HG03442 (cell line): ENCODE measurements at regions not wholly inside any gene's neighbourhood (a gene's known extent, or its start where the extent isn't known, plus 50 kb on each side); places are given as distances from the start of the nearest gene placed in this dataset.
"Not testable (repeated sequence)": the region's sequence is repeated elsewhere in the genome, so short reads cannot be mapped to it uniquely, and the experiment has no call there.

Experiments
- ATAC-seq: cut with Tn5 transposase; IDR thresholded peaks from one replicate; pipeline ENCODE4 v1.9.1; 2021; ENCODE audit warnings: mild to moderate bottlenecking, moderate library complexity; ENCODE audit not compliant: unreplicated experiment

DNA sequence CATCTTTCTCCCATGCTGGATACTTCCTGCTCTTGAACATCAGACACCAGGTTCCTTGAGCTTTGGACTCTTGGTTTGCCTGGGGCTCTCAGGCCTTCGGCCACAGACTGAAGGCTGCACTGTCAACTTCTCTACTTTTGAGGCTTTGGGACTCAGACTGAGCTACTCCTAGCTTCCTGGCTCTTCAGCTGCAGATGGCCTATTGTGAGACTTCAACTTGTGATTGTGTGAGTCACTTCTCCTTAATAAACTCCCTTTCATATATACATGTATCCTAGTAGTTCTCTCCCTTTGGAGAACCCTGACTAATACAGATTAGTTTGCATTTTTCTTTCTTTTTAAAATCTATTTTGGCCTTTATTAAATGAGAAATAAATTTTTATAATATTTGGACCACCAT, 276.2 kb upstream of the SEMA3C start:
- no peak for ATAC-seq

DNA sequence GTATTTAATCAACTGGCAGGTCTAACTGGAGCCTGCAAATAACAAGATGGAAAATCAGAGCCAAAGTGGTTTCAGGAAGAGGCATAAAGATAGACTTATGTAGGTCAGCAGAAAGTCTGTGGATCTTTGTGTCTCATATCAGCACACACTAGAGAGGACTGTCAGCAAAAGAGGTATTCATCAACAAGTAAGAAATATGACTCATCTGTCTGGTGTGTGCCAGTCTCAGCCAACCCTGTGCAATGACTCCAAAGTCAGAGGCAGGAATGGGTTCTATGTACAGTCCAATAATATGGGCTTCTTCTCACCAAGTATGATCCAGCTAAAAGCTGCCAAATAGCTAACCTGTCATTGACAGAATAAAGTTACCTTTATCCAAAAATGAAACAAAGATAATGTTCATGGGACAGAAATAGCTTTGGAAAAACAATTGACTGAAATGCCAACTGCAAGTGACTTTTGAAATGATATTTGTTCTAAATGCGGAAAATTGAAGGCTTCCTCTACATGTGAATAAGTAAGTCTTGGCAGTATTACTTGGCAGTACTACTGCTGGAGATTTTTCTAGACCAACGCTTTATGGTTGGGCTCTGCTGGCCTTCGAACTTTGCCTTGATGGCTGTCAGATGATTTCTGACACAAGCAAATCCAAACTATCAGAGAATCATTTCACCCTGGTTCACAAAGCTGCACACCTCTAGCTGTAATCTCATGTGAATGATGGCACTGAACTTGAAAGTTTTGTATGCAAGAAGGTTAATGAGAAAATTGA, 272.3 kb upstream of the SEMA3C start:
- no peak for ATAC-seq

DNA sequence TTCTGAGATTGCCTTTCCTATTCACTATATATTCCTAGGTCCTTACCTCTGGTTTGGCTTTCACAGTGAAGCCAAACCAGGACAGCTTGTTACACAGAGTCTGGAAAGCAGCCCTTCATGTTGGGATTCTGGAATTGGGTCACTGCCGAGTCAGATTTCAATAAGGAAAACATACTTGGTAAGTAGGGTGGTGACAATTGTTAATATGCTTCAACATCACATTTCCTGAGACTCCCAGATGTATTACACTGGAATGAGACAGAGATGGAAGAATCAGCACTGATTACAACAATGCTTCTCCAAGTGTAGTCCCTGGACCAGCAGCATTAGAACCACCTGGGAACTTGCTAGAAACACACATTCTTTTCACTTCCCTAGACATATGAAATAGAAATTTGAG, 268.9 kb upstream of the SEMA3C start:
- ATAC-seq = no peak

DNA sequence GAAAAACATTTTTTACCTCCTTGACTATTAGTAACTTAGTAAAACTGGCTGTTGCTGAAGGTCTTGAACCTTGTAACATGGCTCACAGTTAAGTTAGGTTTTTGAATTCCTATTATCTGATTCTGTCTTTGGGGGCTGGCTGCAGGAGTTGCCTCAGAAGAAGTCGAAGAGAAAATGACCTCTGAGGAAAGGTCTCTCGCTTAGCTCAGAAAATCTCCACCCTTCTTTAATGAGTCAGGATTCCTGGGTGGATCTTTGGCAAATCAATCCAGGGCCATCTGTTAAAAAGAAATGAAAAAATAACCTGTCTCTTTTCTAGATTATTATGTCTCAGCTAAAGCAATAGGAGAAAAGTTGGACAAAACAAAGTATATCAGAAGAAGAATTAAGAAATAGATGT, 267.8 kb upstream of the SEMA3C start:
- no peak for ATAC-seq

DNA sequence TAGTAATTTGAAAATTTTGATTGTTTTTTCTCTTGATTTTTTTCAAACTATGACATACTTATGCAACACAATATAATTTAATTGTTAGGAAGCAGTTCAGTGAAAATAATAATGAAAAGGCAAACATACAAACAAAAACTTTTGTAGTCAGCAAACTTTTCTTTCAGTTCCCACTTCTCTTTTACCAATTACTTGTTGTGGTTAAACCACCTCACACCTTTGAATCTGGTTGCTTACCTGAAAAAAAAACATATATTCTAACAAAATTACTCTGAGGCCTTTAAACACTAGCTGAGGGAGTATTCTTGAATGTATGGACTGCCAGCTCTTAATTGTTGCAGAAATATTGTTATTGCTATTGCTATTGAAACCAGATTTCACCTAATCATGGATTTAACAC, 266.2 kb upstream of the SEMA3C start:
- no peak for ATAC-seq

DNA sequence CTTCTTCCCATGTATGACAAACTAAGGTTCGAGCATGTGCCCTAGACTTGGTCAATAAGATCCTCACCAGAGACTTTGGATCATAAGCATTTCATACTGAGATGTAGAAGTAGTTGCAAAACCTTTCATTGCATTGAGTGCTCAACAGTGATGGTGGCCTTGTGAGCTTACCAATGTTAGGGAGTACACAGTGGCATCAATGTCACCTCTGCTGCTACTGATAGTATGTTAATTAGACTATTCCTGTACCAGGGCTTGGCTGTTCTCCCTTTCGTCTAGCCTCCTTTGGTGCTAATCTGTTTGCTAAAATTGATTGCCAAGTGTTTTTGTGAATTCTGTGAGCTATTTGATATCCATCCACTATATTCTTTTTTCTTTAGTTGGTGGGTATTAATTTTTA, 264.5 kb upstream of the SEMA3C start:
- ATAC-seq = no peak

DNA sequence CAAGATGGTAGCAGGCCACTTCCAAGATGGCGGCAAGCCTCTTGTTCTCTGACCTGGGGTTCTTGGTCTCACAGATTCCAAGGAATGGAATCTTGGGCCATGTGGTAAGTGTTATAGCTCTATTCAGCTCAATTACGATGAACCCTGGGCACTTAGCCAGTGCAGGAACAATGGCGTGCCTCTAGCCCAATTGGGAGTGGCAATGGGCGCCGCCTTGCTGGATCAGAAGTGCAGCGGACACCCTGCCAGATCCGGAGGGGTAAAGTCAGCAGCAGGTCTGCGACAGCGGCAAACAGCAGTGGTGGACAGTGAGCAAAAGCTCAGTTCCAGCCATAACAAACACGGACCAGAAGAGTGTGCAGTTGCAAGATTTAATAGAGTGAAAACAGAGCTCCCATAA, 263.2 kb upstream of the SEMA3C start:
- ATAC-seq = not testable (repeated sequence)

DNA sequence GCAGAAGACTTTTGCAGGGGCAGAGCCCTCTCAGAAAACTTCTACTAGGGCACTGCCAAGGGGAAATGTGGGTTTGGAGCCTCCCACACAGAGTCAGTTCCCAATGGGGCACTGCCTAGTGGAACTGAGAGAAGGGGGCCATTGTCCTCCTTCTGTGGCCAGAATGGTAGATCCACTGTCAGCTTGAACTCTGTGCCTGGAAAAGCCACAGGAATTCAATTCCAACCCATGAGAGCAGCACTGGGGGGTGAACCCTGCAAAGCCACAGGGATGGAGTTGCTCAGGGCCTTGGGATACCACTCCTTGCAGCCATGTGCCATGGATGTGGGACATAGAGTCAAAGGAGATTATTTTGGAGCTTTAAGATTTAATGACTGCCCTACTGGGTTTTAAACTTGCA, 262.2 kb upstream of the SEMA3C start:
- ATAC-seq = no peak

DNA sequence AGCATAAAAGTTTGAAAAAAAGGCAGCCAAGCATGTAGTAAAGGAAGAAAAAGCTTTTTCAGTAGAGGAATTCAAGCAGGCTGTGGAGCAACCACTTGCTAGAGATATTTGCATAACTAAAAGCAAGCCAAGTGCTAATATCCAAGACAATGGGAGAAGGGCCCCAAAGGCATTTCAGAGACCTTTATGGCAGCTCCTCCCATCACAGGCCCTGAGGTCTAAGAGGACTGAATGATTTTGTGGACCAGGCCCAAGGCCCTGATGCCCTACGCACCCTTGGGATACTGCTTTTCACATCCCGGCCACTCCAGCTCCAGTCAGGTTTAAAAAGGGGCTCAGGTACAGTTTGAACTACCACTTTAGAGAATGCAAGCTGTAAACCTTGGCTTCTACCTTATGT, 261.7 kb upstream of the SEMA3C start:
- ATAC-seq = no peak

DNA sequence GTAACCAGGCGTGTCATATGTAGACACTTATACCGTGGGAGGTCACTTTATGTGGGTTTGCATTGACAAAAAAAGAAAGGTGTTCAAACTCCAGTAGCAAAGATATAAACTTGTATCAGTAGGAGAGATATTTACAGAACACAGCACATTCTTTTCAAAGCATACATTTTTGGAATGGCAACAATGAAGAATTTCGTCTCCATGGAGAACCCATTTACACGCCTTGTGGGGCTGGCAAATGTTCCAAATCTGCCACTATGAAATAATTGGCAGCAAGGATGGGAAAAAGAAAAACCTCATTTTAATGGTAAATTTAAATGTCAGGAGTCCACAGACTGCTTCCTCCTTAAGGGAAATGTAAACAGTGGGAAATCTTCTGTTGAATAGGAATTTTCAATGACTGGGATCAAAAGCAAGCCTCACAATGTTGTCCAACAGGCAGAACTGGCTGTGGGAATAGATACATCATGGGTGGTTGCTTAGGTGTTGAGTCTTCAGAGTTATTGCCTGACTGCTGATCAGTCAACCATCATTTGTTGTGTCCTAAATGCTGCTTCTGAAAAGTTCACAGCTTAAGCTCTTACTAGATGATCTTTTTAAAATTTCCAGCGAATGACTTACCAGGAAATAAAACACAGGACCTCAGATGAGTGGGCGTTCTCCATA, 256.6 kb upstream of the SEMA3C start:
- no peak for ATAC-seq

DNA sequence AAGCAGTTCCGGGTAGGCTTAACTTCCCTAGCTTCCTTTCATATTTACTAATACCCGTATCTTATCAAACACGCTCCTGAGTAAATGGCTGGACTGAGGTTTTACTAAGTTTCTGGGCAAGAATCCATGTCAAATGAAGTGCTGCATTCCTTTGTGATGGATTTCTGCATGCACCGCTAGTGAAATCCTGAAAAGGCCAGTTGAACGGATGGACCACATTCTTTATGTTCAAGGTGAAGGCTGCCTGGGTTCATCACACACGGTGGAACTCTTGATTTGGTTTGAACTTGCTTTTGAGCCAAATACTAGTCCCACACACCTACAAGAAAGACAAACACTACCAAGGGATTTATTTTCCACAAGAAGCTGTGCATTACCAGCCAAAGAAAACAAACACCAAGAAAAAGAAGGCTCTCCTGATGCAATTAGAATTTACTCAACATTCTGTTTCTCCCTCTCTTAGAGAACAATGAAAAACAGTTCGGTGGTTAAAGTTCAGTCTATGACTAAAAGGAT, 255.0 kb upstream of the SEMA3C start:
- ATAC-seq = no peak

DNA sequence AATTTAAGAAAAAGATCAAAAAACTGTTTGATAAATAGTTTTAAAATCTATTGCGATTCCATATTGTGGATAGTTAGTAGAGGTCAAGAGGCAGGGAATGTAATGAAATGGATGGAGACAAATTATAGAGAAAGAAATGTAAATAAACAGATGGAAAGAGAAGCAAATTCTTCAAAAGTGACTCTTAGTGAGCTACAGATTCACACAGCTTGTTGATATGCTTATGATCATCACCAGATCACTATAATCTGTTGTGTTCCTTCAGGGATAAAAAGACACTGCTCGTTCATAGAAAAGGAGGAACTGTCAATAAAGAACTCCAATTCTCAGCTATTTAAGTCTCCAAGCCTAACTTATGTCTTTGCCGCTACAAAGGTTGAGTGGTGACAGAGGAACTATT, 251.4 kb upstream of the SEMA3C start:
- ATAC-seq = no peak

DNA sequence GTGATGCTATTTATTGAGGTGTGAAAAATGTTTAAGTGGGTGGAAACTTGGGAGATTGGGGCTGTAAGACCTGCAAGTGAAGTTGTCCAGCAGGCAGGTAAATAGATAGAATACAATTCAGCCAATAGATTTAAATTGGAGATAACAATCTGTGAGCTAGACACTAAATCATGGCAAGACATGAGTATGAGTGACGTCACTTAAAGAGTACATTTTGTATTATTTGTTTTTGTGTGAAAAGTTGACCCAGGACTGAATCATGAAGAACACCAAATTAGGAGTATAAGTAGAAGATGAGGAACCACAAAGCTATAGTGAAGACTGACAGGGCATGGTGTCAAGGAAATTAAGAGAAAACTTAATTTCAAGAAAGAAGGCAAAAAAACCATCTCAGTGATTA, 249.1 kb upstream of the SEMA3C start:
- ATAC-seq = no peak

DNA sequence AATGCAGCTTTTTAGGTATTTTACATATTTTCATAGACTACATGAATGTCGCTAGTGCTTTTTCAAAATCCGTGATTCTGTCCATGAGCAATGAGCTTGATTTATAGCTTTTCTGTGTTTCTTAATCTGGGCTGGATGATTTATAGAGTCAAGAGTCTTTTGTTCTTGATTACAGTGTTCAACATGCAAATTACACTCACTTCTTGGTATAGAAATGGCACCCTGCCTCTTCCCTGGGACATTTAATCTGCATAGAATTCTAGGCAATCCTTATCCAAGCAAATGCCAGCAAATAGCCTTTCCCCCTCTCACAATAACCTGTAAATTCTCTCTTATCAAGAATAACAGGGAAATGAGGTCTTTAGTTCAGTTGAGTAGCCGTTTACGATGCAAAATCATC, 246.2 kb upstream of the SEMA3C start:
- no peak for ATAC-seq

DNA sequence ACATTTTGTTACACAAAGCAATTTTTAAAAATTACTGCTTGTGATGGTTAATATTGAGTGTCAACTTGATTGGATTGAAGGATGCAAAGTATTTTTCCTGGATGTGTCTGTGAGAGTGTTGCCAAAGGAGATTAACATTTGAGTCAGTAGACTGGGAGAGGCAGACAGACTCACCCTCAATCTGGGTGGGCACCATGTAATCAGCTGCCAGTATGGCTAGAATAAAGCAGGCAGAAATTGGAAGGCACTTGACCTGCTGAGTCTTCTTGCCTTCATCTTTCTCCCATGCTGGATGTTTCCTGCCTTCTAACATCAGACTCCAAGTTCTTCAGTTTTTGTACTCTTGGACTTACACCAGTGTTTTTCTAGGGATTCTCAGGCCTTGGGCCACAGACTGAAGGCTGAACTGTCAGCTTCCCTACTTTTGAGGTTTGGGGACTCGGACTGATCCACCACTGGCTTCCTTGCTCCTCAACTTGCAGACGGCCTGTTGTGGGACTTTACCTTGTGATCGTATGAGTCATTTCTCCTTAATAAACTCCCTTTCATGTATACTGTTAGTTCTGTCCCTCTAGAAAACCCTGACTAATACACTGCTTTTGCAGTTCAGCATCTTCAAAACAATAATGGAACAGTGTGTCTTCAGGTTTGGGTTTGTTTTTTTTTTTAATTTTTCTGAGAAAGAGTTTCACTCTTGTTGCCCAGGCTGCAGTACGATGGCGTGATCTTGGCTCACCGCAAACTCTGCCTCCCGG, 244.1 kb upstream of the SEMA3C start:
- no peak for ATAC-seq

DNA sequence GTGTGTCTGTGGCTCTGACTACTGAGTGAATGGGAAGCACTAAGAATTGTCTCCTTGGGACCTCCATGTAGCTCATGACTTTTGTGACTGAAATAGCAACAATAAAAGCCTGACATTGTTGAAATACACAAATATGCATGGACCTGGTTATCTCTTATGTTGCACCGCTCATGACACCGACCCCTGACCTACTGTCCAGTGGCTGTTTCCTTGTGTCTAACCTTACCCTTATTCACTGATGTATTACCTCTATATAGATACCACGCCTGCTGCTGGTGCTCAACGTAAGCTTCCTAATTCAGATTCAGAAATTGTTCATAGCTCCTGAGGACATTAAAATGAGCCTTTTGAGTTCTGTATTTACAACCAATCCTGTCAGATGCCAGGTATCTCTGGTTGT, 243.4 kb upstream of the SEMA3C start:
- no peak for ATAC-seq

DNA sequence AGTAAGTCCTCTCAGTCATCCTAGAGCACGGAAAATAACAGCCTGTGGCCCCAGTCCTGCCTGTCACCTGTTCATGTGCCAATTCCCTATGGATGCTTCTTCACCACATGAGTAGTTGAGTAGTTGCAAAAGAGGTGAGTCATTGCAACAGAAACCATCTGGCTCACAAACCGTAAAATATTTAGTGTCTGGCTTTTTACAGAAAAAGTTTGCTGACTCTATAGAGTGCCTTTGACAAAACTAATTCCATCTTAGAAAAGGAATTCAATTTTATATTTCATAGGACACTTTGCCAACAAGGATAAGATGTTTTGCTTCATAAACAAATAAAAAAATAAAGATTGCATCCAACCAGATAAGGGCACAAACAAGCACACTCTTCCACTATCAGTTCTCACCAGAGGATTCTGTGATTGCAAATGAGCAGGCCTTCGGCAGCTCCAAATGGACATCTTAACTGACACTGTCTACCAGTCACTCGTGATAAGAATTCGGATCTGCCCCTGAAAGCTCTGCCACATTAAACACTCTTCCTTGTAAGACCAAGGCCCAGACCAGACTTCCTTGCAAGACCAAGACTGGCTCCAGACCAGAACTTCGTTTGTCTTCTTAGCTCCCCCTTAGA, 242.7 kb upstream of the SEMA3C start:
- ATAC-seq = no peak

DNA sequence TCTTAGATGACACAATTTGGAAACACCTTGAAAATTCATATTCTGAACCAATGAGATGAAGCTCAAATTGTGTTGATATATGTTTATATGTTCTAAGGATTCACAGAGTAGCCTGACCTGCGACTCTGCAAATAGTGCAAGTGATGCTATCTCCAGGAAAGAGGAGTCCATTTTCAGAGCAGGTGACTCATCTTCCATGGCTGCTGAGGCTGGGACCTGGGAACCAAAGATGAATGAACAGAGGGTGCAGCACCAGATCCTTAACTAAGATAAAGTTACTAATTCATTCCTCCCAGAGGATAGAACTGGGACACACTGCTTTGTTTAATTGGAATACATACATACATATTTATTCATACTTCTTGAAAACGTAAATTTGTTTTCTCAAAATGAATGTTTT, 240.6 kb upstream of the SEMA3C start:
- ATAC-seq = no peak

DNA sequence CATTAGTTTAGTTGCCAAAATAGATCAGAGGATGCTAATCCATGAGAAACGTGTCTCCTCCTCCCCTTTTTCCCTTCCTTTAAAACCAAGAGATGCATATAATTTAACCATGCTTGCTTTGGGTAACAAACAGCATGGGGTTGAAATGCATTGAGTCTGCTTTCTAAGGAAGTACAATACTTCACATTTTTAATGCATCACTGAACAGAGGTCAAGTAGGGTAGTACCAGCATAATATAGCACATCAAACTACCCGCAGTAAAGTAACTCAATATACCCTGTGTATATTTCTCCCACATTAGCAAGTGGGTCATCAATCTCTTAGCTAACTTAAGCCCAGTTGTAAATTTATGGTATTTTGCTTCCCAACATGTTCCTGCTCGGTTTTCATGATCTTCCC, 239.3 kb upstream of the SEMA3C start:
- no peak for ATAC-seq

DNA sequence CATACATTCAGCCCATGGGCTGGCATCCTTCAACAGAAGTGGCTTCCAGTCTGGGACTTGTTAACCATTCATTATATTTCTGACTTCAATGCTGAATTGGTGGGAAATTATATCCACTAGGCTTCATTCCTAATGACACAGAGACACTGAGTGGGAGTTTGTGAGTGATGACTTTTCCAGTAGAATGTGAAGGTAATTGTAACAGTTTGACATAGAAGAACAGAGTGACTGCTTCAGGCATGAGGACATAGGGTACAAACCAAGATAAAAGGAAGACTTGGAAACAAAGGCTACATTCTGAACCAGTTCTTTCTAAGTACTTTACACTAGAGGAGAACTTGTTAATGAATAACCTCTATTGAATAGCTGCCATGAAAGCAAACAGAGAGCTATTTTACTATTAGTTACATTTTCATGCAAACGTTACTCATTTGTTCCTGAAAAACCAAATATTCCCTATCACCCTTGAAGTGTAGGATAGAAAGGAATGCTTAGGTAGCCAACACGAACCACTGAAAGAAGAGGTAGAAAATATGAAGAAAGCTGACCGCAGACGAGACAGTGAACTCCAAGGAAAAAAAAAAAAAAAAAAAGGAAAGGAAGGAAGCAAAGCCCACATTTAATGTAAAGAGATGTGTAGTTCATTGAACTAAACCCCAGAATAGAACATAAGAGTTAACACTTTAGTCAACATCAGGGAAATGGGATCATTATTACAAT, 237.0 kb upstream of the SEMA3C start:
- no peak for ATAC-seq

DNA sequence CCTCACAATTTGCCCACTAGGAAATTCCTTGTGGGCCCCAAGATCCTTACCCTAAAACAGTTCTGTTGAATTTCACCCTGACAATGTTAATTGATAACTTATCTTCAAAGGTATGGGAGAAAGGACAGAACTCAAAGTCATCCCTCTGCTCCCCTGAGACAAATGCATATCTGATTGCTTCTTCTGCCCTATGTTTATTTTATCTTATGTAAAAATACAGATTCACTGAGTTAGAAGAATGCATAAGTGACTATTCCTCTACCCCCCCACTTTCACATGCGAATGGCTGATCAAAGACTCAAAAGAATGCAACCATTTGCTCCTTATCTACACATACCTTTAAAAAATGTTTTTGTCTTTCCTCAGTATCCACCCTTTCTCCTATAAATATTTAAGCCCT, 235.7 kb upstream of the SEMA3C start:
- no peak for ATAC-seq
